Panc1 (cell line): ENCODE measurements at regions not wholly inside any gene's neighbourhood (a gene's known extent, or its start where the extent isn't known, plus 50 kb on each side); places are given as distances from the start of the nearest gene placed in this dataset.

Experiments
- POLR2AphosphoS5 ChIP-seq: IDR thresholded peaks from 2 replicates; pipeline ENCODE4 v1.6.1; 2012; ENCODE audit warnings: mild to moderate bottlenecking, low read depth, low read length, moderate library complexity
- TF ChIP-seq, protein P1 (sequence below), 2 experiments: IDR thresholded peaks; 2 replicates each; pipeline ENCODE4 v1.6.1; 2011 to 2012; ENCODE audit warnings: low read depth in 2 of 2, control low read depth in 1 of 2, low read length in 1 of 2, mild to moderate bottlenecking in 1 of 2, moderate library complexity in 1 of 2; ENCODE audit not compliant: insufficient read depth in 1 of 2

DNA sequence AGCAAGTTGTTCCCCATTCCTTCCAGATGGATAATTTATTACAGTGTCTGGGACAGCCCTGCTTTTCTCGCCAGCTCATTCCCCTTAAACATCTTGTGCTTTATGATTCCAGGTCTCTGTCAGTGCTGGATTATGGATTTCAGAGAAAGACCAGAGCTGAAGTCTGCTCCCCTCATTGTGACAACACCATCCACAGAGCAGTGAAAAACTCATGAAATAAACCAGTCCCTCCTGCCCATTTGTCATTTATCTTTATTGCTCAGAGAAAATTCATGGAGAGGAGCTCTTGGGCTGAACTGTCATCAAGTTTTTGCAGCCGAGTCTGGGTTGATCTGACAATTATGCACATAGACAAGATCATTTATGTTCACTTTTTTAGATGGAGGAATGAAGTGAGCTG lies 92.7 kb upstream of the GPR12 start:
- no peak for TF ChIP-seq POLR2AphosphoS5
- TF ChIP-seq, protein P1, sequence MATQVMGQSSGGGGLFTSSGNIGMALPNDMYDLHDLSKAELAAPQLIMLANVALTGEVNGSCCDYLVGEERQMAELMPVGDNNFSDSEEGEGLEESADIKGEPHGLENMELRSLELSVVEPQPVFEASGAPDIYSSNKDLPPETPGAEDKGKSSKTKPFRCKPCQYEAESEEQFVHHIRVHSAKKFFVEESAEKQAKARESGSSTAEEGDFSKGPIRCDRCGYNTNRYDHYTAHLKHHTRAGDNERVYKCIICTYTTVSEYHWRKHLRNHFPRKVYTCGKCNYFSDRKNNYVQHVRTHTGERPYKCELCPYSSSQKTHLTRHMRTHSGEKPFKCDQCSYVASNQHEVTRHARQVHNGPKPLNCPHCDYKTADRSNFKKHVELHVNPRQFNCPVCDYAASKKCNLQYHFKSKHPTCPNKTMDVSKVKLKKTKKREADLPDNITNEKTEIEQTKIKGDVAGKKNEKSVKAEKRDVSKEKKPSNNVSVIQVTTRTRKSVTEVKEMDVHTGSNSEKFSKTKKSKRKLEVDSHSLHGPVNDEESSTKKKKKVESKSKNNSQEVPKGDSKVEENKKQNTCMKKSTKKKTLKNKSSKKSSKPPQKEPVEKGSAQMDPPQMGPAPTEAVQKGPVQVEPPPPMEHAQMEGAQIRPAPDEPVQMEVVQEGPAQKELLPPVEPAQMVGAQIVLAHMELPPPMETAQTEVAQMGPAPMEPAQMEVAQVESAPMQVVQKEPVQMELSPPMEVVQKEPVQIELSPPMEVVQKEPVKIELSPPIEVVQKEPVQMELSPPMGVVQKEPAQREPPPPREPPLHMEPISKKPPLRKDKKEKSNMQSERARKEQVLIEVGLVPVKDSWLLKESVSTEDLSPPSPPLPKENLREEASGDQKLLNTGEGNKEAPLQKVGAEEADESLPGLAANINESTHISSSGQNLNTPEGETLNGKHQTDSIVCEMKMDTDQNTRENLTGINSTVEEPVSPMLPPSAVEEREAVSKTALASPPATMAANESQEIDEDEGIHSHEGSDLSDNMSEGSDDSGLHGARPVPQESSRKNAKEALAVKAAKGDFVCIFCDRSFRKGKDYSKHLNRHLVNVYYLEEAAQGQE (IDR thresholded peaks at IDR 0.05; ENCODE audit: insufficient read depth in 1 of 2, low read depth in 2 of 2, low read length in 1 of 2) = no peak
